Neural progenitor cell (in vitro differentiated cells): ENCODE measurements at regions not wholly inside any gene's neighbourhood (a gene's known extent, or its start where the extent isn't known, plus 50 kb on each side); places are given as distances from the start of the nearest gene placed in this dataset.
A peak's percentile ranks its signal among the peaks of the same experiment; 100 is the strongest.

Experiments used
- DNase-seq: peaks from one replicate; pipeline ENCODE4 v3.0.0-alpha.2; 2016; ENCODE audit warnings: low spot score
- H2AFZ ChIP-seq: fragments of 200-600 bp; sonication (generic); replicated peaks from 2 replicates; pipeline ENCODE4 v1.6.1; 2016; ENCODE audit warnings: antibody characterized with exemption
- H3F3A ChIP-seq: fragments of 200-600 bp; sonication (generic); 2 replicates; pipeline ENCODE4 v1.6.1; 2016; ENCODE audit warnings: antibody characterized with exemption, low read depth
- H3K27ac ChIP-seq: fragments of 200-600 bp; sonication (generic); 2 replicates; pipeline ENCODE4 v1.5.1; 2016; ENCODE audit warnings: mild to moderate bottlenecking
- H3K27me3 ChIP-seq: fragments of 200-600 bp; sonication (generic); 2 replicates; pipeline ENCODE4 v1.6.1; 2016; ENCODE audit warnings: mild to moderate bottlenecking, moderate library complexity
- H3K36me3 ChIP-seq: fragments of 200-600 bp; sonication (generic); 2 replicates; pipeline ENCODE4 v1.5.1; 2016
- H3K4me1 ChIP-seq: fragments of 200-600 bp; sonication (generic); 2 replicates; pipeline ENCODE4 v1.6.1; 2016; ENCODE audit warnings: mixed run types
- H3K4me2 ChIP-seq: fragments of 200-600 bp; sonication (generic); 2 replicates; pipeline ENCODE4 v1.6.1; 2016
- H3K4me3 ChIP-seq: fragments of 200-600 bp; sonication (generic); 2 replicates; pipeline ENCODE4 v1.5.1; 2016
- H3K79me2 ChIP-seq: fragments of 200-600 bp; sonication (generic); 2 replicates; pipeline ENCODE4 v1.6.1; 2016; ENCODE audit warnings: low read depth
- H3K9ac ChIP-seq: fragments of 200-600 bp; sonication (generic); 2 replicates; pipeline ENCODE4 v1.6.1; 2016
- H3K9me3 ChIP-seq: fragments of 200-600 bp; sonication (generic); 2 replicates; pipeline ENCODE4 v1.5.1; 2016; ENCODE audit warnings: low read depth
- H4K20me1 ChIP-seq: fragments of 200-600 bp; sonication (generic); 2 replicates; pipeline ENCODE4 v1.6.1; 2016; ENCODE audit warnings: low read depth
- H3K27ac Mint-ChIP-seq: 3 replicates; pipeline ENCODE4 v1.8.0; 2021; ENCODE audit warnings: mixed read lengths
- H3K27me3 Mint-ChIP-seq: 2 replicates; pipeline ENCODE4 v1.8.0; 2022; ENCODE audit warnings: low read depth, mild to moderate bottlenecking, inconsistent platforms, moderate library complexity, mixed read lengths; ENCODE audit not compliant: insufficient read depth
- H3K36me3 Mint-ChIP-seq: 3 replicates; pipeline ENCODE4 v1.8.0; 2021; ENCODE audit warnings: mixed read lengths
- H3K4me1 Mint-ChIP-seq: 3 replicates; pipeline ENCODE4 v1.8.0; 2021; ENCODE audit warnings: mixed read lengths
- H3K4me3 Mint-ChIP-seq: 3 replicates; pipeline ENCODE4 v1.8.0; 2021; ENCODE audit warnings: mild to moderate bottlenecking, moderate library complexity, mixed read lengths
- H3K9me3 Mint-ChIP-seq: 3 replicates; pipeline ENCODE4 v1.8.0; 2020; ENCODE audit warnings: mixed read lengths
- CTCF ChIP-seq: fragments of 200-600 bp; sonication (generic); IDR thresholded peaks from 2 replicates; pipeline ENCODE4 v1.5.1; 2017; ENCODE audit warnings: antibody characterized with exemption, mild to moderate bottlenecking
- EZH2 ChIP-seq: fragments of 200-600 bp; sonication (generic); IDR thresholded peaks from 2 replicates; pipeline ENCODE4 v1.6.1; 2017; ENCODE audit warnings: antibody characterized with exemption, mild to moderate bottlenecking, moderate library complexity
- EZH2phosphoT487 ChIP-seq: fragments of 200-600 bp; sonication (generic); IDR thresholded peaks from 2 replicates; pipeline ENCODE4 v1.6.1; 2017; ENCODE audit warnings: antibody characterized with exemption

- Mint-ChIP-seq H3K27me3 (no peaks in the 10 kb centered on the region), H3K27ac (peak overlapping the region; percentile 28), H3K9me3 (peaks cover 5% of the 10 kb centered on the region), H3K4me3 (no peak overlapping the region), H3K36me3 (no peaks in the 10 kb centered on the region), H3K4me1 (peaks cover 45% of the 10 kb centered on the region)
- H3K27ac ChIP-seq = peak overlapping the region; percentile 54
- no peak overlapping the region for H2AFZ ChIP-seq
- H3K4me1 ChIP-seq = peaks cover 26% of the 10 kb centered on the region
- DNase-seq = peak; percentile 26
- no peaks in the 10 kb centered on the region for H3K36me3 ChIP-seq
- H3K4me2 ChIP-seq = peak overlapping the region; percentile 24
- no peaks in the 10 kb centered on the region for H3K9me3 ChIP-seq
- no peak for TF ChIP-seq EZH2phosphoT487
- TF ChIP-seq CTCF = no peak
- no peak for TF ChIP-seq EZH2
- H3K9ac ChIP-seq = no peak overlapping the region
- no peak overlapping the region for H3K4me3 ChIP-seq
- no peaks in the 10 kb centered on the region for H3F3A ChIP-seq
- H3K27me3 ChIP-seq = no peaks in the 10 kb centered on the region
- no peaks in the 10 kb centered on the region for H4K20me1 ChIP-seq
- no peaks in the 10 kb centered on the region for H3K79me2 ChIP-seq
These were observed 238.4 kb upstream of the FAT3 start for GRCh38 chr11:91986218-91986617.

DNA sequence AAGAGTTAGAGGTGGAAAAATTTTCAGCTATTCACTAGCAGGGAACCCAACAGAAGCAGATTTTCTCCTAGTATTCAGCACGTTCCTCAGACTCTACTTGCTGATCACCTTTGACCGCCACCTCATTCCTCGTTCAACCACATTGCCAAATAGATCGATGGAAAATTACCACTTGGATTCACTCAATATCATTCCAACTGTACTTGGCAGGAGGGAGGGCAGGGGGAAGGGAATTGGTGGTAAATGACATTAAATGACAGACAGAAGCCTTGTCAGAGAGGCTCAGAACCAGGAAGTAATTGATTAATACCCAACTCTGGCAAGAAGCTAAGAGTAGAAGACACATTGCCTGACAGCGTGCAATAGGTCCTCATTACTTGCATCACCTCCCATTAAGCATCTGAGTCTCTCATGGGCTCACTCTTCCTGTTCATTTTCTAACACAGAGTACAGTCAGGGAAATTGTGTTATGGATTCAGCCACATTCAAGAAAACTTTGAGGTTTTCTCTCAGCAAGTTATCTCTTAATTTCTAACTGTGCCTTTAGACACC lies 240.5 kb upstream of the FAT3 start:
- H3K27ac Mint-ChIP-seq = no peak overlapping the region

DNA sequence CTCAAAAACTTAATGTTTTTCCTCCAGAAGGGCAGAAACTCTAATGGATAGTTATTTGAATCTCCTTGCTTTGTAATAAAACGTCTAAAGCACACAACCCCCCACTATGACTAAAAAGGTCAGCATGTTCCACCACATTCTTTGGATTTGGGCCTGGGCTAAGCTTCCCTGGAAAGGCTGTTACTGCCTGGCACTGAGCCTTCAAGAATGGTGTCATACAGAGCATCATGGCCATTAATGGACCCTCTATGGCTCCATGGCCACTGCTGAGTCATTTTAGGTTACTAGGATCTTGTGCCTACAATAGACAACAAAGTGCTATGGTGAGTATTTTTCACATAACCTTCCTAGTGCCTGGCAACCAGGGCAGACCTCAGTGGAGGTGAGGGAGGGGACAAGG lies 242.6 kb upstream of the FAT3 start:
- Histone ChIP-seq H3K9me3 (no peaks in the 10 kb centered on the region), H3K36me3 (no peaks in the 10 kb centered on the region), H2AFZ (no peak overlapping the region), H3K79me2 (no peaks in the 10 kb centered on the region), H3K27ac (no peak overlapping the region), H3K4me3 (no peak overlapping the region), H3K4me1 (peaks cover 26% of the 10 kb centered on the region), H3K4me2 (no peak overlapping the region), H4K20me1 (no peaks in the 10 kb centered on the region), H3K9ac (no peak overlapping the region), H3K27me3 (no peaks in the 10 kb centered on the region), H3F3A (no peaks in the 10 kb centered on the region)
- H3K4me1 Mint-ChIP-seq = peaks cover 47% of the 10 kb centered on the region
- H3K36me3 Mint-ChIP-seq = no peaks in the 10 kb centered on the region
- no peak overlapping the region for H3K27ac Mint-ChIP-seq
- TF ChIP-seq EZH2 (no peak), EZH2phosphoT487 (no peak), CTCF (no peak)
- DNase-seq = no peak
- no peak overlapping the region for H3K4me3 Mint-ChIP-seq
- no peaks in the 10 kb centered on the region for H3K27me3 Mint-ChIP-seq
- H3K9me3 Mint-ChIP-seq = no peaks in the 10 kb centered on the region

More for the DNA sequence above, 240.5 kb upstream of the FAT3 start:
- no peaks in the 10 kb centered on the region for H3K27me3 ChIP-seq
- H3F3A ChIP-seq = no peaks in the 10 kb centered on the region
- H3K27ac ChIP-seq = no peak overlapping the region
- peaks cover 26% of the 10 kb centered on the region for H3K4me1 ChIP-seq
- H3K4me2 ChIP-seq = peak overlapping the region; percentile 4
- DNase-seq = no peak
- H3K27me3 Mint-ChIP-seq = no peaks in the 10 kb centered on the region
- H2AFZ ChIP-seq = no peak overlapping the region
- H4K20me1 ChIP-seq = no peaks in the 10 kb centered on the region
- no peaks in the 10 kb centered on the region for H3K36me3 Mint-ChIP-seq
- peaks cover 5% of the 10 kb centered on the region for H3K9me3 Mint-ChIP-seq
- H3K9ac ChIP-seq = no peak overlapping the region
- no peaks in the 10 kb centered on the region for H3K9me3 ChIP-seq
- TF ChIP-seq CTCF (no peak), EZH2phosphoT487 (no peak), EZH2 (no peak)
- H3K4me1 Mint-ChIP-seq = peaks cover 45% of the 10 kb centered on the region
- no peak overlapping the region for H3K4me3 Mint-ChIP-seq
- H3K4me3 ChIP-seq = no peak overlapping the region
- no peaks in the 10 kb centered on the region for H3K79me2 ChIP-seq
- H3K36me3 ChIP-seq = no peaks in the 10 kb centered on the region
